ENCODE measurements at regions not wholly inside any gene's neighbourhood (a gene's known extent, or its start where the extent isn't known, plus 50 kb on each side); places are given as distances from the start of the nearest gene placed in this dataset.

DNA sequence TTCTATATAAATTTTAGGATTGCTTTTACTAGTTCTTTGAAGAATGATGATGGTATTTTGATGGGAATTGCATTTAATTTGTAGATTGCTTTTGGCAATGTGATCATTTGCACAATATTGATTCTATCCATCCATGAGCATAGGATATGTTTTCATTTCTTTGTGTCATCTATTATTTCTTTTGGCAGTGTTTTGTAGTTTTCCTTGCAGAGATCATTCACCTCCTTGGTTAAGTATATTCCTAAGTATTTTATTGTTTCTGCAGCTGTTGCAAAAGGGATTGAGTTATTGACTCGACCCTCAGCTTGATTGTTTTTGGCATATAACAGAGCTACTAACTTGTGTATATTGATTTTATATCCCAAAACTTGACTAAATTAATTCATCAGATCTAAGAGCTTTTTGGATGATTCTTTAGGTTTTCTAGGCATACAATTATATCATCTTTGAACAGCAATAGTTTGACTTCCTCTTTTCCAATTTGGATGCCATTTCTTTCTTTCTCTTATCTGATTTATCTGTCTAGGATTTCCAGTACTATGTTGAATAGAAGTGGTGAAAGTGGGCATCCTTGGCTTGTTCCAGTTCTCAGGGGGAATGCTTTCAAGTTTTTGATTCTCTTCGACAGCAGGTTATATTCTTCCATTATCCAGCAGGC, 668.1 kb downstream of the SLC16A7 start:
- H3K9ac ChIP-seq (ENCODE audit: insufficient read depth, low read length), result no peak overlapping the region
- no peak overlapping the region for H3K4me2 ChIP-seq (ENCODE audit: extremely low read depth, insufficient read depth, low read length)
- no peaks in the 10 kb centered on the region for H3K4me1 ChIP-seq (ENCODE audit: control insufficient read depth, extremely low read depth, insufficient read depth, low read length)
- H3K36me3 ChIP-seq (ENCODE audit: control insufficient read depth, insufficient read depth, low read length), result no peaks in the 10 kb centered on the region
- H3K4me3 ChIP-seq (replicated peaks in 1 of 4; ENCODE audit: control extremely low read depth in 1 of 4, insufficient read depth in 1 of 4, low read depth in 3 of 4, low read length in 4 of 4), result no peak overlapping the region
- TF ChIP-seq, protein P1, sequence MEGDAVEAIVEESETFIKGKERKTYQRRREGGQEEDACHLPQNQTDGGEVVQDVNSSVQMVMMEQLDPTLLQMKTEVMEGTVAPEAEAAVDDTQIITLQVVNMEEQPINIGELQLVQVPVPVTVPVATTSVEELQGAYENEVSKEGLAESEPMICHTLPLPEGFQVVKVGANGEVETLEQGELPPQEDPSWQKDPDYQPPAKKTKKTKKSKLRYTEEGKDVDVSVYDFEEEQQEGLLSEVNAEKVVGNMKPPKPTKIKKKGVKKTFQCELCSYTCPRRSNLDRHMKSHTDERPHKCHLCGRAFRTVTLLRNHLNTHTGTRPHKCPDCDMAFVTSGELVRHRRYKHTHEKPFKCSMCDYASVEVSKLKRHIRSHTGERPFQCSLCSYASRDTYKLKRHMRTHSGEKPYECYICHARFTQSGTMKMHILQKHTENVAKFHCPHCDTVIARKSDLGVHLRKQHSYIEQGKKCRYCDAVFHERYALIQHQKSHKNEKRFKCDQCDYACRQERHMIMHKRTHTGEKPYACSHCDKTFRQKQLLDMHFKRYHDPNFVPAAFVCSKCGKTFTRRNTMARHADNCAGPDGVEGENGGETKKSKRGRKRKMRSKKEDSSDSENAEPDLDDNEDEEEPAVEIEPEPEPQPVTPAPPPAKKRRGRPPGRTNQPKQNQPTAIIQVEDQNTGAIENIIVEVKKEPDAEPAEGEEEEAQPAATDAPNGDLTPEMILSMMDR (conservative IDR thresholded peaks at IDR 0.05 in 1 of 2, IDR thresholded peaks at IDR 0.05 in 1 of 2; ENCODE audit: low read depth in 1 of 2, low read length in 2 of 2), result no peak
- no peak for TF ChIP-seq EZH2 (IDR thresholded peaks at IDR 0.05; ENCODE audit: low read length, missing control alignments)
- no peaks in the 10 kb centered on the region for H3K27me3 ChIP-seq (ENCODE audit: control insufficient read depth, insufficient read depth, low read length)
- no peaks in the 10 kb centered on the region for H3K79me2 ChIP-seq (ENCODE audit: control insufficient read depth, insufficient read depth, low read length)
- no peaks in the 10 kb centered on the region for H3K9me3 ChIP-seq (ENCODE audit: control insufficient read depth, insufficient read depth, low read depth, low read length)
- no peak overlapping the region for H2AFZ ChIP-seq (ENCODE audit: low read length)
- no peaks in the 10 kb centered on the region for H4K20me1 ChIP-seq (ENCODE audit: control insufficient read depth, extremely low read depth, insufficient read depth, low read length)
- no peak for DNase-seq (ENCODE audit: low read depth in 2 of 2)
- no peak overlapping the region for H3K27ac ChIP-seq (ENCODE audit: insufficient read depth, low read length)

- Histone ChIP-seq H3K4me2 (ENCODE audit: extremely low read depth, insufficient read depth, low read length) (no peak overlapping the region), H3K27ac (ENCODE audit: insufficient read depth, low read length) (no peak overlapping the region), H3K27me3 (ENCODE audit: control insufficient read depth, insufficient read depth, low read length) (no peaks in the 10 kb centered on the region), H3K4me3 (replicated peaks in 1 of 4; ENCODE audit: control extremely low read depth in 1 of 4, insufficient read depth in 1 of 4, low read depth in 3 of 4, low read length in 4 of 4) (no peak overlapping the region), H3K4me1 (ENCODE audit: control insufficient read depth, extremely low read depth, insufficient read depth, low read length) (no peaks in the 10 kb centered on the region), H4K20me1 (ENCODE audit: control insufficient read depth, extremely low read depth, insufficient read depth, low read length) (no peaks in the 10 kb centered on the region), H2AFZ (ENCODE audit: low read length) (no peak overlapping the region), H3K9me3 (ENCODE audit: control insufficient read depth, insufficient read depth, low read depth, low read length) (no peaks in the 10 kb centered on the region), H3K9ac (ENCODE audit: insufficient read depth, low read length) (no peak overlapping the region), H3K36me3 (ENCODE audit: control insufficient read depth, insufficient read depth, low read length) (no peaks in the 10 kb centered on the region), H3K79me2 (ENCODE audit: control insufficient read depth, insufficient read depth, low read length) (no peaks in the 10 kb centered on the region)
- TF ChIP-seq, protein P1 (conservative IDR thresholded peaks at IDR 0.05 in 1 of 2, IDR thresholded peaks at IDR 0.05 in 1 of 2; ENCODE audit: low read depth in 1 of 2, low read length in 2 of 2), result no peak
- no peak for TF ChIP-seq EZH2 (IDR thresholded peaks at IDR 0.05; ENCODE audit: low read length, missing control alignments)
- peak in 1 of 2 donors; percentile 12 for DNase-seq (ENCODE audit: low read depth in 2 of 2)
Measured at GRCh38 chr12:60265741-60266140, 669.9 kb downstream of the SLC16A7 start.

DNA sequence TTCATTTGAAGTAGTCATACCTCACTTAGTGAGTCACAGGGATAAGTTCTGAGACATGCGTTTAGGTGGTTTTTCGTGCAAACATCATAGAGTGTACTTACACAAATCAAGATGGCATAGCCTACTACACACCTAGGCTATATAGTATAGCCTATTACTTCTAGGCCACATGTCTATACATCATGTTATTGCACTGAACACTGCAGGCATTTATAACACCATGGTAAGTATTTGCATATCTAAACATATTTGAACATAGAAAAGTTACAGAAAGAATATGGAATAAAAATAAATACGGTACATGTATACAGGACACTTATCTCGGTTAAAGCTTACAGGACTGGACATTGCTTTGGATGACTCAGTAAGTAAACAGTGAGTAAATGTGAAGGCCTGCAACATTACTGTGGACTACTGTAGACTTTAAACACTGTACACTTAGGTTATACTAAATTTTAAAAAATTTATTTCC, 670.6 kb downstream of the SLC16A7 start:
- H3K36me3 ChIP-seq (ENCODE audit: control insufficient read depth, insufficient read depth, low read length), result no peaks in the 10 kb centered on the region
- no peak for TF ChIP-seq EZH2 (IDR thresholded peaks at IDR 0.05; ENCODE audit: low read length, missing control alignments)
- TF ChIP-seq, protein P1 (conservative IDR thresholded peaks at IDR 0.05 in 1 of 2, IDR thresholded peaks at IDR 0.05 in 1 of 2; ENCODE audit: low read depth in 1 of 2, low read length in 2 of 2), result no peak
- H3K4me2 ChIP-seq (ENCODE audit: extremely low read depth, insufficient read depth, low read length), result peak overlapping the region; percentile 29

More for the DNA sequence above, 670.6 kb downstream of the SLC16A7 start:
- no peaks in the 10 kb centered on the region for H4K20me1 ChIP-seq (ENCODE audit: control insufficient read depth, extremely low read depth, insufficient read depth, low read length)
- H3K79me2 ChIP-seq (ENCODE audit: control insufficient read depth, insufficient read depth, low read length), result no peaks in the 10 kb centered on the region
- H3K9ac ChIP-seq (ENCODE audit: insufficient read depth, low read length), result no peak overlapping the region
- H3K27ac ChIP-seq (ENCODE audit: insufficient read depth, low read length), result no peak overlapping the region
- no peaks in the 10 kb centered on the region for H3K4me1 ChIP-seq (ENCODE audit: control insufficient read depth, extremely low read depth, insufficient read depth, low read length)
- H2AFZ ChIP-seq (ENCODE audit: low read length), result no peak overlapping the region
- DNase-seq (ENCODE audit: low read depth in 2 of 2), result peak; percentile 85 to 88
- H3K9me3 ChIP-seq (ENCODE audit: control insufficient read depth, insufficient read depth, low read depth, low read length), result no peaks in the 10 kb centered on the region
- H3K4me3 ChIP-seq (replicated peaks in 1 of 4; ENCODE audit: control extremely low read depth in 1 of 4, insufficient read depth in 1 of 4, low read depth in 3 of 4, low read length in 4 of 4), result no peak overlapping the region
- no peaks in the 10 kb centered on the region for H3K27me3 ChIP-seq (ENCODE audit: control insufficient read depth, insufficient read depth, low read length)

All from fibroblast of lung (primary cell).